Activated CD4-positive, alpha-beta T cell treated with anti-CD3 and anti-CD28 coated beads, Interleukin-2, amount 50 U/mL, for 4 hours (primary cell): ENCODE measurements at regions not wholly inside any gene's neighbourhood (a gene's known extent, or its start where the extent isn't known, plus 50 kb on each side); places are given as distances from the start of the nearest gene placed in this dataset.
"Not testable (repeated sequence)": the region's sequence is repeated elsewhere in the genome, so short reads cannot be mapped to it uniquely, and the experiment has no call there.

Experiments used
- DNase-seq, 2 experiments: peaks; one replicate each; pipeline ENCODE4 v3.0.0-alpha.2; 2020

- DNase-seq, result no peak
Observed at GRCh38 chr6:155795173-155795796, 339.6 kb upstream of the NOX3 start.

- no peak for DNase-seq
Observed at GRCh38 chr6:155791891-155792290, 336.3 kb upstream of the NOX3 start.

GRCh38 chr6:155791186-155791585 lies 335.5 kb upstream of the NOX3 start:
- DNase-seq, result no peak

GRCh38 chr6:155787168-155787567 lies 331.5 kb upstream of the NOX3 start:
- no peak for DNase-seq

- no peak for DNase-seq
Observed at GRCh38 chr6:155786528-155786927, 330.9 kb upstream of the NOX3 start.

GRCh38 chr6:155782739-155783459 lies 327.3 kb upstream of the NOX3 start:
- DNase-seq, result no peak

- DNase-seq, result no peak
Observed at GRCh38 chr6:155782320-155782731, 326.7 kb upstream of the NOX3 start.

- no peak for DNase-seq
Observed at GRCh38 chr6:155779456-155779855, 323.8 kb upstream of the NOX3 start.

GRCh38 chr6:155778336-155778735 lies 322.7 kb upstream of the NOX3 start:
- no peak for DNase-seq

GRCh38 chr6:155771822-155772221 lies 316.2 kb upstream of the NOX3 start:
- DNase-seq, result no peak

- no peak for DNase-seq
Observed at GRCh38 chr6:155770856-155771255, 315.2 kb upstream of the NOX3 start.

- DNase-seq, result no peak
Observed at GRCh38 chr6:155770313-155770712, 314.7 kb upstream of the NOX3 start.

GRCh38 chr6:155765275-155766194 lies 309.9 kb upstream of the NOX3 start:
- DNase-seq, result no peak

- DNase-seq, result no peak
Observed at GRCh38 chr6:155762649-155763048, 307.0 kb upstream of the NOX3 start.

GRCh38 chr6:155755452-155755851 lies 299.8 kb upstream of the NOX3 start:
- DNase-seq, result no peak

- not testable (repeated sequence) for DNase-seq
Observed at GRCh38 chr6:155748778-155749177, 293.1 kb upstream of the NOX3 start.

GRCh38 chr6:155747491-155747890 lies 291.9 kb upstream of the NOX3 start:
- no peak for DNase-seq

GRCh38 chr6:155740781-155741399 lies 285.3 kb upstream of the NOX3 start:
- DNase-seq, result no peak

- no peak for DNase-seq
Observed at GRCh38 chr6:155738602-155739105, 283.0 kb upstream of the NOX3 start.

GRCh38 chr6:155717374-155717773 lies 261.7 kb upstream of the NOX3 start:
- no peak for DNase-seq

- DNase-seq, result no peak
Observed at GRCh38 chr6:155710704-155711103, 255.1 kb upstream of the NOX3 start.

- DNase-seq, result no peak
Observed at GRCh38 chr6:155709262-155709661, 253.6 kb upstream of the NOX3 start.

GRCh38 chr6:155708100-155708499 lies 252.5 kb upstream of the NOX3 start:
- DNase-seq, result no peak
